ENCODE measurements at regions not wholly inside any gene's neighbourhood (a gene's known extent, or its start where the extent isn't known, plus 50 kb on each side); places are given as distances from the start of the nearest gene placed in this dataset.

DNA sequence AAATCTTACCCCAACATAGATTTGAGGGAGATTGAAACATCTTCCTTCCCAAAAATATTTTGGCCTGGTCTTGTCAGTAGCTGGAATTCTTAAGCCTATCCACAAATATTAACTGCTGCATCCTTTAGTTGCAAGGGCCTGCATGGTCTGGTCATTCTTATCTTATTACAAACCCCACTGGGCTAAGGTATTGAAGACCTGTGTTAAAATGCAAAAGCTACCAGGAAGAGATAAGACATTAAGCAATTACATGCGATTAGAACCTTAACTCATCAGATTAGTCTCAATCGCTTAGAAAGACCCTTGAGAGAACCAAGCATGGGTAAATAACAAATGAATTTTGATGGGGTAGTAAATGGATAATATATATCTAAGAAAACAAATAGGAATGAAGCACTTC, 426.6 kb downstream of the FRK start:
- POLR2A ChIA-PET = no interaction called here
- ATAC-seq (no peak), DNase-seq (ENCODE audit: low spot score) (no peak)
- Mint-ChIP-seq H3K27me3 (ENCODE audit: low read depth) (no peaks in the 10 kb centered on the region), H3K4me1 (no peaks in the 10 kb centered on the region), H3K4me3 (no peak overlapping the region), H3K9me3 (no peaks in the 10 kb centered on the region), H3K27ac (no peak overlapping the region), H3K36me3 (no peaks in the 10 kb centered on the region)
- TF ChIP-seq NFATC4 (CRISPR knock-in tag; IDR thresholded peaks at IDR 0.05) = no peak
- no peak for TF ChIP-seq RORB (CRISPR knock-in tag; IDR thresholded peaks at IDR 0.05)
- TF ChIP-seq ZNF121 (CRISPR knock-in tag; IDR thresholded peaks at IDR 0.05) = no peak
- TF ChIP-seq SMAD3 (CRISPR knock-in tag; IDR thresholded peaks at IDR 0.05; ENCODE audit: borderline replicate concordance) = no peak
- no peak for TF ChIP-seq ZNF671 (CRISPR knock-in tag; IDR thresholded peaks at IDR 0.05)
- no peak for TF ChIP-seq ZNF219 (CRISPR knock-in tag; IDR thresholded peaks at IDR 0.05; ENCODE audit: borderline replicate concordance)
- TF ChIP-seq ZNF317 (CRISPR knock-in tag; IDR thresholded peaks at IDR 0.05; ENCODE audit: borderline replicate concordance, low read depth) = no peak
- no peak for TF ChIP-seq ZNF423 (CRISPR knock-in tag; IDR thresholded peaks at IDR 0.05)
- TF ChIP-seq CBFB (CRISPR knock-in tag; IDR thresholded peaks at IDR 0.05; ENCODE audit: low read depth) = no peak
- no peak for TF ChIP-seq ZNF232 (CRISPR knock-in tag; IDR thresholded peaks at IDR 0.05)
- no peak for TF ChIP-seq NR3C1 (CRISPR knock-in tag; conservative IDR thresholded peaks at IDR 0.05; ENCODE audit: low read depth)
- TF ChIP-seq, protein P1, sequence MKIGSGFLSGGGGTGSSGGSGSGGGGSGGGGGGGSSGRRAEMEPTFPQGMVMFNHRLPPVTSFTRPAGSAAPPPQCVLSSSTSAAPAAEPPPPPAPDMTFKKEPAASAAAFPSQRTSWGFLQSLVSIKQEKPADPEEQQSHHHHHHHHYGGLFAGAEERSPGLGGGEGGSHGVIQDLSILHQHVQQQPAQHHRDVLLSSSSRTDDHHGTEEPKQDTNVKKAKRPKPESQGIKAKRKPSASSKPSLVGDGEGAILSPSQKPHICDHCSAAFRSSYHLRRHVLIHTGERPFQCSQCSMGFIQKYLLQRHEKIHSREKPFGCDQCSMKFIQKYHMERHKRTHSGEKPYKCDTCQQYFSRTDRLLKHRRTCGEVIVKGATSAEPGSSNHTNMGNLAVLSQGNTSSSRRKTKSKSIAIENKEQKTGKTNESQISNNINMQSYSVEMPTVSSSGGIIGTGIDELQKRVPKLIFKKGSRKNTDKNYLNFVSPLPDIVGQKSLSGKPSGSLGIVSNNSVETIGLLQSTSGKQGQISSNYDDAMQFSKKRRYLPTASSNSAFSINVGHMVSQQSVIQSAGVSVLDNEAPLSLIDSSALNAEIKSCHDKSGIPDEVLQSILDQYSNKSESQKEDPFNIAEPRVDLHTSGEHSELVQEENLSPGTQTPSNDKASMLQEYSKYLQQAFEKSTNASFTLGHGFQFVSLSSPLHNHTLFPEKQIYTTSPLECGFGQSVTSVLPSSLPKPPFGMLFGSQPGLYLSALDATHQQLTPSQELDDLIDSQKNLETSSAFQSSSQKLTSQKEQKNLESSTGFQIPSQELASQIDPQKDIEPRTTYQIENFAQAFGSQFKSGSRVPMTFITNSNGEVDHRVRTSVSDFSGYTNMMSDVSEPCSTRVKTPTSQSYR (CRISPR knock-in tag; IDR thresholded peaks at IDR 0.05) = no peak
- no peak for TF ChIP-seq KAT7 (CRISPR knock-in tag; IDR thresholded peaks at IDR 0.05; ENCODE audit: borderline replicate concordance)
- TF ChIP-seq ZBTB21 (CRISPR knock-in tag; IDR thresholded peaks at IDR 0.05; ENCODE audit: borderline replicate concordance) = no peak
- CTCF ChIA-PET = no interaction called here

DNA sequence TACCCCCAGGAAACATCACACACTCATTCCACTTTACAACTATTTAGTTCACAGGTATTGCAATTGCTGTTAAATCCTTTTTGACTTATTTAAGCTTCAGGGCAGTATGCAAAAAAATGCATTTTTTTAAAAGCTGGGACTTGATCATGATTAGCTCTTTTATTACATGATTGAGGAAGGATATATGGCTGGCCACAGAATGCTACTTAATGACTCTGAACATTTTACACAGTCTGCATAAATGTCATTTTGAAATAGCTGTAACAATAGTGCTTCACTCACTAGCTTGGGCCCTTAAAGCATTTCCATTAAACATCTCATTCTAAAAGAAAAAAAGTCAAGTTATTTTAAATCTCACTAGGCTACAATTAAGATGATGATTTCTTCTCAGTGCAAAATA, 429.7 kb downstream of the FRK start:
- CTCF ChIA-PET = no interaction called here
- DNase-seq (ENCODE audit: low spot score) (no peak), ATAC-seq (no peak)
- no peaks in the 10 kb centered on the region for H3K36me3 Mint-ChIP-seq
- POLR2A ChIA-PET = no interaction called here
- H3K4me1 Mint-ChIP-seq = no peaks in the 10 kb centered on the region
- no peaks in the 10 kb centered on the region for H3K27me3 Mint-ChIP-seq (ENCODE audit: low read depth)
- H3K27ac Mint-ChIP-seq = no peak overlapping the region
- H3K9me3 Mint-ChIP-seq = no peaks in the 10 kb centered on the region
- no peak overlapping the region for H3K4me3 Mint-ChIP-seq
- no peak for TF ChIP-seq TEAD4 (CRISPR knock-in tag; IDR thresholded peaks at IDR 0.05)
- TF ChIP-seq ZNF121 (CRISPR knock-in tag; IDR thresholded peaks at IDR 0.05) = no peak
- no peak for TF ChIP-seq NR2C2 (CRISPR knock-in tag; IDR thresholded peaks at IDR 0.05)
- TF ChIP-seq, protein P2, sequence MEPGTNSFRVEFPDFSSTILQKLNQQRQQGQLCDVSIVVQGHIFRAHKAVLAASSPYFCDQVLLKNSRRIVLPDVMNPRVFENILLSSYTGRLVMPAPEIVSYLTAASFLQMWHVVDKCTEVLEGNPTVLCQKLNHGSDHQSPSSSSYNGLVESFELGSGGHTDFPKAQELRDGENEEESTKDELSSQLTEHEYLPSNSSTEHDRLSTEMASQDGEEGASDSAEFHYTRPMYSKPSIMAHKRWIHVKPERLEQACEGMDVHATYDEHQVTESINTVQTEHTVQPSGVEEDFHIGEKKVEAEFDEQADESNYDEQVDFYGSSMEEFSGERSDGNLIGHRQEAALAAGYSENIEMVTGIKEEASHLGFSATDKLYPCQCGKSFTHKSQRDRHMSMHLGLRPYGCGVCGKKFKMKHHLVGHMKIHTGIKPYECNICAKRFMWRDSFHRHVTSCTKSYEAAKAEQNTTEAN (CRISPR knock-in tag; IDR thresholded peaks at IDR 0.05) = no peak
- TF ChIP-seq, protein P3, sequence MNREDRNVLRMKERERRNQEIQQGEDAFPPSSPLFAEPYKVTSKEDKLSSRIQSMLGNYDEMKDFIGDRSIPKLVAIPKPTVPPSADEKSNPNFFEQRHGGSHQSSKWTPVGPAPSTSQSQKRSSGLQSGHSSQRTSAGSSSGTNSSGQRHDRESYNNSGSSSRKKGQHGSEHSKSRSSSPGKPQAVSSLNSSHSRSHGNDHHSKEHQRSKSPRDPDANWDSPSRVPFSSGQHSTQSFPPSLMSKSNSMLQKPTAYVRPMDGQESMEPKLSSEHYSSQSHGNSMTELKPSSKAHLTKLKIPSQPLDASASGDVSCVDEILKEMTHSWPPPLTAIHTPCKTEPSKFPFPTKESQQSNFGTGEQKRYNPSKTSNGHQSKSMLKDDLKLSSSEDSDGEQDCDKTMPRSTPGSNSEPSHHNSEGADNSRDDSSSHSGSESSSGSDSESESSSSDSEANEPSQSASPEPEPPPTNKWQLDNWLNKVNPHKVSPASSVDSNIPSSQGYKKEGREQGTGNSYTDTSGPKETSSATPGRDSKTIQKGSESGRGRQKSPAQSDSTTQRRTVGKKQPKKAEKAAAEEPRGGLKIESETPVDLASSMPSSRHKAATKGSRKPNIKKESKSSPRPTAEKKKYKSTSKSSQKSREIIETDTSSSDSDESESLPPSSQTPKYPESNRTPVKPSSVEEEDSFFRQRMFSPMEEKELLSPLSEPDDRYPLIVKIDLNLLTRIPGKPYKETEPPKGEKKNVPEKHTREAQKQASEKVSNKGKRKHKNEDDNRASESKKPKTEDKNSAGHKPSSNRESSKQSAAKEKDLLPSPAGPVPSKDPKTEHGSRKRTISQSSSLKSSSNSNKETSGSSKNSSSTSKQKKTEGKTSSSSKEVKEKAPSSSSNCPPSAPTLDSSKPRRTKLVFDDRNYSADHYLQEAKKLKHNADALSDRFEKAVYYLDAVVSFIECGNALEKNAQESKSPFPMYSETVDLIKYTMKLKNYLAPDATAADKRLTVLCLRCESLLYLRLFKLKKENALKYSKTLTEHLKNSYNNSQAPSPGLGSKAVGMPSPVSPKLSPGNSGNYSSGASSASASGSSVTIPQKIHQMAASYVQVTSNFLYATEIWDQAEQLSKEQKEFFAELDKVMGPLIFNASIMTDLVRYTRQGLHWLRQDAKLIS (CRISPR knock-in tag; IDR thresholded peaks at IDR 0.05; ENCODE audit: borderline replicate concordance) = no peak
- TF ChIP-seq, protein P4, sequence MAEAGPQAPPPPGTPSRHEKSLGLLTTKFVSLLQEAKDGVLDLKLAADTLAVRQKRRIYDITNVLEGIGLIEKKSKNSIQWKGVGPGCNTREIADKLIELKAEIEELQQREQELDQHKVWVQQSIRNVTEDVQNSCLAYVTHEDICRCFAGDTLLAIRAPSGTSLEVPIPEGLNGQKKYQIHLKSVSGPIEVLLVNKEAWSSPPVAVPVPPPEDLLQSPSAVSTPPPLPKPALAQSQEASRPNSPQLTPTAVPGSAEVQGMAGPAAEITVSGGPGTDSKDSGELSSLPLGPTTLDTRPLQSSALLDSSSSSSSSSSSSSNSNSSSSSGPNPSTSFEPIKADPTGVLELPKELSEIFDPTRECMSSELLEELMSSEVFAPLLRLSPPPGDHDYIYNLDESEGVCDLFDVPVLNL (CRISPR knock-in tag; IDR thresholded peaks at IDR 0.05; ENCODE audit: borderline replicate concordance, low read depth) = no peak
- no peak for TF ChIP-seq ZNF396 (CRISPR knock-in tag; IDR thresholded peaks at IDR 0.05; ENCODE audit: borderline replicate concordance)
- no peak for TF ChIP-seq NR3C1 (CRISPR knock-in tag; conservative IDR thresholded peaks at IDR 0.05; ENCODE audit: low read depth)
- TF ChIP-seq JAZF1 (CRISPR knock-in tag; IDR thresholded peaks at IDR 0.05) = no peak
- TF ChIP-seq PRRX2 (CRISPR knock-in tag; IDR thresholded peaks at IDR 0.05) = no peak
- no peak for TF ChIP-seq ESRRA (CRISPR knock-in tag; IDR thresholded peaks at IDR 0.05; ENCODE audit: borderline replicate concordance)
- TF ChIP-seq, protein P5, sequence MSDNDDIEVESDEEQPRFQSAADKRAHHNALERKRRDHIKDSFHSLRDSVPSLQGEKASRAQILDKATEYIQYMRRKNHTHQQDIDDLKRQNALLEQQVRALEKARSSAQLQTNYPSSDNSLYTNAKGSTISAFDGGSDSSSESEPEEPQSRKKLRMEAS (CRISPR knock-in tag; IDR thresholded peaks at IDR 0.05) = no peak
- no peak for TF ChIP-seq NFATC4 (CRISPR knock-in tag; IDR thresholded peaks at IDR 0.05)
- no peak for TF ChIP-seq NR1H2 (CRISPR knock-in tag; IDR thresholded peaks at IDR 0.05)
- TF ChIP-seq FOXJ3 (CRISPR knock-in tag; IDR thresholded peaks at IDR 0.05; ENCODE audit: borderline replicate concordance) = no peak
- TF ChIP-seq MYBL2 (CRISPR knock-in tag; IDR thresholded peaks at IDR 0.05) = no peak
